T-helper 2 cell (primary cell): ENCODE measurements at regions not wholly inside any gene's neighbourhood (a gene's known extent, or its start where the extent isn't known, plus 50 kb on each side); places are given as distances from the start of the nearest gene placed in this dataset.
"Not testable (repeated sequence)": the region's sequence is repeated elsewhere in the genome, so short reads cannot be mapped to it uniquely, and the experiment has no call there.

Experiments used
- DNase-seq, 5 experiments: peaks; one replicate each; pipeline versions ENCODE4 v3.0.0 to v3.0.0-alpha.2; 2012 to 2022

GRCh38 chr1:121573881-121574504, 389.2 kb downstream of the SRGAP2C start:
- DNase-seq, result not testable (repeated sequence)

- DNase-seq, result not testable (repeated sequence)
These were observed 389.7 kb downstream of the SRGAP2C start for GRCh38 chr1:121574505-121574899.

DNA sequence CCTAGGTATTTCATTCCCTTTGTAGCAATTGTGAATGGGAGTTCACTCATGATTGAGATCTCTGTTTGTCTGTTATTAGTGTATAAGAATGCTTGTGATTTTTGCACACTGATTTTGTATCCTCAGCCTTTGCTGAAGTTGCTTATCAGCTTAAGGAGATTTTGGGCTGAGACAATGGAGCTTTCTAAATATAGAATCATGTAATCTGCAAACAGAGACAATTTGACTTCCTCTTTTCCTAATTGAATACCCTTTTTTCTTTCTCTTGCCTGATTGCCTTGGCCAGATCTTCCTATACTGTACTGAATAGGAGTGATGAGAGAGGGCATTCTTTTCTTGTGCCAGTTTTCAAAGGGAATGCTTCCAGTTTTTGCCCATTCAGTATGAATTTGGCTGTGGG, 398.1 kb downstream of the SRGAP2C start:
- not testable (repeated sequence) for DNase-seq

DNA sequence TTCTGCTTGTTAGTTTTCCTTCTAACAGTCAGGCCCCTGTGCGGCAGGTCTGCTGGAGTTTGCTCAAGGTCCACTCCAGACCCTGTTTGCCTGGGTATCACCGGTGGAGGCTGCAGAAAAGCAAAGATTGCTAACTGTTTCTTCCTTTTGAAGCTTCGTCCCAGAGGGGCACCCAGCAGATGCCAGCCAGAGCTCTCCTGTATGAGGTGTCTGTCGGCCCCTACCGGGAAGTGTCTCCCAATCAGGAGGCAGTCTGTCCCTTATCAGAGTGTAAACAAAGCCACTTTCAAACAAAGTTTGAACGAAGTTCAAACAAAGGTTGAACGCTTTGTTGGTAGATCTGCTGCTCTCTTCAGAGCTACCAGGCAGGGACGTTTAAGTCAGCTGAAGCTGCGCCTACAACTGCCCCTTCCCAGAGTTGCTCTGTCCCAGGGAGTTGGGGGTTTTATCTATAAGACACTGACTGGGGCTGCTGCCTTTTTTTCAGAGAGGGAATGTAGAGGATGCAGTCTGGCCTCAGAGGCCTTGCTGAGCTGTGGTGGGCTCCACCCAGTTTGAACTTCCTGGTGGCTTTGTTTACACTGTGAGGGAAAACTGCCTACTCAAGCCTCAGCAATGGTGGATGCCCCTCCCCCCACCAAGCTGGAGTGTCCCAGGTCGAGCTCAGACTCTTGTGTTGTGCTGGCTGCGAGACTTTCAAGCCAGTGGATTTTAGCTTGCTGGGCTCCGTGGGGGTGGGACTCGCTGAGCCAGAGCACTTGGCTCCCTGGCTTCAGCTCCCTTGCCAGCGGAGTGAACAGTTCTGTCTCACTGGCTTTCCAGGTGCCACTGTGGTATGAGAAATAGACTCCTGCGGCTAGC, 401.8 kb downstream of the SRGAP2C start:
- DNase-seq, result peak in 1 of 5 experiments; percentile 13

DNA sequence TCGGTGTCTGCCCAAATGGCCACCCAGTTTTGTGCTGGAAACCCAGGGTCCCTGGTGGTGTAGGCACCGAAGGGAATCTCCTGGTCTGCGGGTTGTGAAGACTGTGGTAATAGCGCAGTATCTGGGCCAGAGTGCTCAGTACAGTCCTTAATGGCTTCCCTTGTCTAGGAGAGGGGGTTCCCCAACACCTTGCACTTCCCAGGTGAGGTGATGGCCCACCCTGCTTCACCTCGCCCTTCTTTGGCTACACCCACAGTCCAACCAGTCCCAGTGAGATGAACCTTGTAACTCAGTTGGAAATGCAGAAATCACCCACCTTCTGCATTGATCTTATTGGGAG, 402.4 kb downstream of the SRGAP2C start:
- no peak for DNase-seq

- no peak for DNase-seq
These were observed 403.0 kb downstream of the SRGAP2C start for GRCh38 chr1:121587777-121588176.

DNA sequence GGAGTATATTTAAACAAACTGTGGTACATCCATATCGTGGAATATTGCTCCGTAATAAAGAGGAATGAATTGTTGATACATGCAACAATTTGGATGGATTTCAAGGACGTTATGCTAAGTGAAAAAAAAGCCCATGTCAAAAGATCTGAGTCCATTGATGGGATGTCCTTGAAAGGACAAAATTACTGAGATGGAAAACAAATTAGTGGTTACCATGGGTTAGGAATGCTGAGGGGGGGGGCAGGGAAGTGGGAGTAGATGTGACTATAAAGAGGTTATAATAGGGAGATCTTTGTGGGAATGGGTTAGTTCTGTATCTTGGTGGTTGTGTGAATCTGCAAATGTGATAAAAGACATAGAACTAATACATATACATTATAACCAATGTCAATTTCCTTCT, 409.3 kb downstream of the SRGAP2C start:
- DNase-seq, result no peak

DNA sequence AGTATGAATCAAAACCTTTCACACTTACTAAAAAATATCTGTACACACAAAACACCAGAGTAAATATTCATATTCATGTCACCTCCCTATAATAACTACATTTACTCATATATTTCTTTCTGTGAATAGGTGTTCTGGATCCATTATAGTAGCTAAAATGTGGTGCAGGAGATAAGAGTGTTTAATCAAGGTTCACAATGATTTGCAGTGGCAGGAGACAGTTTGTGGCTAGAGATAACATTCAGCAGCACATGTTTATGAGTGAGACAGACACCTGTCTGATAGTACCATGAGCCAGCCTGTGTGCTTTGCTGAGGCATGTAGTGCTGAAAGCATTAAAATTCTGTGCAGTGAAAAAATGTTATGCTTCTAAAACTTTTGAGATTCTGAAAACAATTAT, 410.3 kb downstream of the SRGAP2C start:
- peak in 1 of 5 experiments; percentile 64 for DNase-seq

GRCh38 chr1:121604843-121605444, 420.2 kb downstream of the SRGAP2C start:
- not testable (repeated sequence) for DNase-seq

DNA sequence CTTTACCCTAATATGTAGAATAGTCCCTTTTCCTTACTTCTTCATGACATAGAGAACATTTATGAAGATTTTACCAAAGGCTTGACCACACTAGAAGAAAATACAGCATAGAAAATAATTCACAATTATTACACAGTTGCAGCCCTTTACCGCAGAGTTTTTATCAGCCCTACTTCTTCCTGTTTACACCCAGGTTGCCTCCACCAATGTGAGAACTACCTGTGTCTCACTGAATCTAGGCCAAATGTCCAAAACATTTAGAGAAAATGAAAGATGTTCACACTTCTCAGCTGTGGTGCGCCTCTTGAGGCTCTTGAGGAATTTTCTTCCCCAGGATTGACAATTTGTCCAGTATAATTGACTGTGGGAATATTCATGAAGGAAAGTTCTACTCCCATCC, 422.7 kb downstream of the SRGAP2C start:
- DNase-seq, result not testable (repeated sequence)
